Loucy (cell line): ENCODE measurements at regions not wholly inside any gene's neighbourhood (a gene's known extent, or its start where the extent isn't known, plus 50 kb on each side); places are given as distances from the start of the nearest gene placed in this dataset.

ENCODE experiments used
- CTCF ChIP-seq: fragments of 200-600 bp; sonication (generic); conservative IDR thresholded peaks from 2 replicates; pipeline ENCODE4 v1.5.1; 2014; ENCODE audit warnings: mild to moderate bottlenecking, antibody characterized with exemption, low read length
- EZH2phosphoT487 ChIP-seq: fragments of 200-600 bp; IDR thresholded peaks from 2 replicates; pipeline ENCODE4 v1.6.1; 2018; ENCODE audit warnings: antibody characterized with exemption, mild to moderate bottlenecking, moderate library complexity, borderline replicate concordance

DNA sequence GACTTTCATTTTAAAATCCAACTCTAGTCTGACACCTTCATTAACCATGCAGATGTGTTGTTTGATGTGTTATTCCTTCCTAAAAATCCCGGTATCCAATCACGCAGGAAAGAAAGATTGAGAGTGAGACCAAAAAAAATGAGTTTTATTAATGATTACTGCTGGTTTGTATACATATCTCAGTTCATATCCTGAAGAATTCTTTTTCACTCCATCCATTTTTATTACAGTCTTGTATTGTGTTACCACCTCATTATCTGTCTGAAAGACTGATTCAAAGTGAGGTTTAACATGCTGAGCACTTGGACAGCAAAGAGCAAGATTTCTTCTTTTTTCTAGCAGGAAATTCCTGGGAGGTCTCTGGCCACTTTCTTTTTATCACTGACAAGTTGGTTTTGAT, 268.3 kb downstream of the CDH11 start:
- TF ChIP-seq CTCF (no peak), EZH2phosphoT487 (no peak)
